ENCODE measurements at regions not wholly inside any gene's neighbourhood (a gene's known extent, or its start where the extent isn't known, plus 50 kb on each side); places are given as distances from the start of the nearest gene placed in this dataset.

GRCh38 chr1:224486801-224487583 lies 52.4 kb upstream of the WDR26 start:
- DNase-seq: no peak

- no peak for DNase-seq
These were observed 54.4 kb upstream of the WDR26 start for GRCh38 chr1:224488806-224489499.

GRCh38 chr1:224489534-224490365 lies 55.2 kb upstream of the WDR26 start:
- no peak for DNase-seq

DNA sequence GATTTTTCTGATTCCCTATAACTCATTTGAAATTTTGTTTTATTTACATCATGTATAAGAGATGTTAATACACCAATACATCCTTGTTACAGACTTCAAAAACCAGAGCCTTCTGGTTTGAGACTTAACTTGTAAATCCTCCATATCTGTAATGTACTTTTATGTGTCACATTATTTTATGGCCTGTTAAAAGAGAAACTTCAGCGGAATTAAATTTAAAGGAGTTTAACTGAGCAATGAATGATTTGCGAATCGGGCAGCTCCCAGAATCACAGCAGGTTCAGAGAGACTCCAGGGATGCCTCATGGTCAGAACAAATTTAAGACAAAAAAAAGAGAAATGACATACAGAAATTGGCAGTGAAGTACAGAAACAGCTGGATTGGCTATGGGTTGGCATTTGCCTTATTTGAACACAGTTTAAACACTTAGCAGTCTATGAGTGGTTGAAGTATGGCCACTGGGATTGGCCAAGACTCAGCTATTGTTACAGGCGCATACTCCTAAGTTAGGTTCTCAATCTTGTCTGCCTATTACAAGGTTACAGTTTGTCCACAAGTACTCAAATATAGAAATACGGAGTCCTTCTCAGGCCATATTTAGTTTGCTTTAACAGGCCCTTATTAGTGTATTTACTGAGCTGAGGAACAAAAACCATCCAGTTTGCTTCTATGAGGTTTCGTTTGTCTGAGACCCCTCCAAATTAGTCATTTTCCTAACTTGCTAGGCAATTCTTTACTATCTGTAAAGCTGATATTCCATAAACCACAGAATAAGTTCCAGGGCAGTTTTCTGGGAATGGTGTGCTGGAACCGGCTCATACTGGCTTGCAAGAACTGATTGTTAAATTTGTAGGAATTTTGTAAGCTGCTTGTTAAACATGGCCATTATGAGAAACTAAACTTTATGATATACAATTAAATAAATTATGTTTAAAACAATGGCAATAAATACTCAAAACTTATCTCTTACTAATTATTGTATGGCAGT lies 56.2 kb upstream of the WDR26 start:
- DNase-seq: no peak

DNA sequence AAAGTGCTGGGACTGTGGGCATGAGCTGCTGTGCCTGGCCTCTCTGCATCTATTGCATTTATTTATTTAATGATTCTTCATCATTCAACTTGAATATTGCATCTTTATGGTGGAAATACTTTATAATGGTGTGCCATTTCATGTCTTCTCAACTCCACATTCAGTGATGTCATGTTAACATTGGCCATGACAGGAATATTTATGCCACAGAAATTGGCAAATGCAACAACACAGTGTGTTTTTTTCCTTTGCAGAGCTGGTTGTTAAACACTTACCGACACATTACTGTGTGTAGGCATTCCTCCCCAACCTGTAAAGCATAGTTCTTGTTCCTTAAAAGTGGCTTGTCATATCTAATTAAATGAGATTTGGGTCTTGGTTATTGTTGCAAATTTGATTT lies 57.4 kb upstream of the WDR26 start:
- no peak for DNase-seq

DNA sequence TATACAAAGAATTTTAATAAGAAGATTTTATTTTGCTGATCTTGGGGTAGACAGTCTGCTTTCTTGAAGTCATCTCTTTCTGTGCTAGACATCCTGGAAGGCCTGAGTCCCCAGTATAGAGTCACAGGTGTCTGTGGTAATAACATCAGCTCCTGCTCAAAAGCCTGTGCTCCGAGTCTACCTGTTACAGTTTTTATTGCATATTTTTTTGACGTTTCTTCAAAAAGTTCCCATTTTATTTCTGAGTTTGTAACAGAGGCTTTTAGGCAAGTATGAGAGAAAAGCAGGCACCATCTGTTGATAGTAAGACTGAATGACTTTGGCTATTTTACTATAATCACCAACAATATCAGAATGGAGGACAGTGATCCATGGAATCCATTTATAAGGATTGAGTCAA lies 58.0 kb upstream of the WDR26 start:
- no peak for DNase-seq

DNA sequence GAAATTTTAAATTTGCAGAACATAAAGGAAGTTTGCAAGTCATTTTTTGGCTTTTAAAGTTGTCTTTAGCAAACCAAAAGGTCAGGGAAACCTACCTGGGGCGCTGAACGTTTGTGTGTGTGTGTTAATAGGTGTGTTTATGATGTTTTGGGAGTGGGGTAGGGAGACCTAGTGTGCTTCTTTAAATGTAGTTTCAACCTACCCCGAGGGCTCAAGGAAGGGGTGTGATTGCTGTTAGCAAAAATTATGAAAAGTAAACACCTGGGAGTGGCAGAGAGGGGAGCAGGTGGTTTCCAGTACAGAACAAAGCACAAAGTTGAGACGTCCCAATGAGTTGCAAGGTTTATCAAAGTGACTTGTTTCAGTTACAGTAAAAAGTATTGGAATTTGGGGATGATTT lies 58.7 kb upstream of the WDR26 start:
- no peak for DNase-seq

DNA sequence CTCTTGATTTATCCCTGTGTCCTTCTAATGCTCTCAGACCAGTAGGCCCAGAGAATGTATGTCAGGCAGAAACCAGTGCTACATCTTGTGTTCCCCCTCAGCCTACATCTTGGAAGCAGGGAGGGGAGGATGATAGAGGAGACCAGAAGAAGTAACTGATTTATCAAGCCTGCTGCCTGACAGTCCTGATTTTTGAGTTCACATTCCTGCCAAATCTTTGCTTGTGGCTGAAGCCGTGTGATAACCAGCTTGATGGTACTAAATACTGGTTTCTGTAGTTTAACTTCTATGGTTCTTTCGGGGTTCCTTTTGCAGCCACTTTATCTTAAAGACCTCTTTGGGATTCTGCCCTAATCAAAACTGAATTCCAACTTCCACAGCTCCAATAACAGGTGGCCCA lies 59.7 kb upstream of the WDR26 start:
- DNase-seq: no peak

DNA sequence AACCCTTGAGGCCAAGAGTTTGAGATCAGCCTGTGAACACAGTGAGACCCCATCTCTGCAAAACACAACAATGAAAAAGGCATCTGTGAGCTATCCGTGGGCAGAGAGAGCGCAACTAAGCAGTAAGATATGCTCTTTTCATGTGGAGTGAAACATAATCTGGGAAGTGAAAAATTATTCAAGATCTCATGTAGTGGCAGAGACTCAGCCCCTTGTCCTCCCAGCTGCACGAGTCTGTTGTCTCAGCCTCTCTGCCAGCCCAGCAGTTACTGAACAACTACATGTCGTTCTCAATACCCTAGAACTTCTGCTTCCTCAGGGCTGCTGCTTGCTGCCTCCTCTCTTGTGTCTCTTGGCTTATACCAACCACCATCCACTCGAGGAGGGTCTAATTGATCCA lies 61.3 kb upstream of the WDR26 start:
- peak; percentile 27 for DNase-seq

DNA sequence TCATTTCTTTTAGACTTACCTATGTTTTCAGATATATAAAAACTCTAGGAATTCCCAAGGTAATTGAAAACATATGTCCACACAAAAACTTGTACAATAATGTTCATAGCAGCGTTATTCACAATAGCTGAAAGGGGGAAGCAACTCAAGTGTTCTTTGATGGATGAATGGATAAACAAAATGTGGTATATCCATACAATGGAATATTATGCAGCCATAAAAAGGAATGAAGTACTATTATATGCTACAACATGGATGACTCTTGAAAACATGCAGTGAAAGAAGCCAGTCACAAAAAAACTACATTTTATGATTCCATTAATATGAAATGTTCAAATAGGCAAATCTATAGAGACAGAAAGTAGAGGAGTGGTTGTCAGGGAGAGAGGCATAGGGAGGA lies 62.2 kb upstream of the WDR26 start:
- DNase-seq: no peak

GRCh38 chr1:224497714-224498573 lies 63.3 kb upstream of the WDR26 start:
- peak; percentile 94 for DNase-seq

- DNase-seq: peak; percentile 84
These were observed 64.1 kb upstream of the WDR26 start for GRCh38 chr1:224498574-224499170.

DNA sequence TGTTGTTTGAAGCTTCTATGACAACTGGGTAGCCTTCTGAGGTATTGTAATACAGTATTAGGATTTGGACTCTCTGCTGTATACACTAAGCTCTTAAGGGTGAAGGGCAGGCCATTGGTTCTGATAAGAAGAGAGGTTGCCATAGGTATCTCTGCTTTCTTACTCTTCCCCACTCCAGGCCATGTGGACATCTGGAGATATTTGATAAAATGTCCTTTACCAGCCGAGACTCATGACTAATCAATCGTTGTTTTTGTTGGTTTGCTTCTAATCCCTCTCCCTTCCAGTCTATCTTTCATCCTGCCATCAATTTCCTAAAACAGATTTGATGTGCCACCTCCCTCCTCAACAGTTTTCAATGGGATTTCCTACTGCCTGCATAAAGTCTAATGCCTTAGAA lies 64.6 kb upstream of the WDR26 start:
- peak; percentile 39 for DNase-seq

DNA sequence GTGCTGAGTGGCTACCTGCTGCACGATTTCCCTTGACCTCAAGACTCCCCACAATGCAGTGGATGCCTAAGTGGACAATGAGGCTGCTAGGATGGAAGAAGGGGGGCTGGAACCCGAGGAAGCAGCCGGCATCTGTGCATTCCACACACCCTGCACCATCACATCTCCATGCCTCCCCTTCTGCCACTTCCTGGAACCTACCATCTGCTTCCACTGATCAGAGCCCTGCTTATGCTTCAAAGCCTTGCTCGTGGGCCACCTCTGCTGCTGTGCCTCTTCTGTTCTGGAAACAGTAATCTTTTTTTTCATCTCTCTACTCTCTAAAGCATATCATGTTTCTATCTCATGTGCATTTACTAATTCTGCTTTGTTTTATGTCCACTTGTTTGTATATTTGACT lies 66.2 kb upstream of the WDR26 start:
- no peak for DNase-seq

- no peak for DNase-seq
These were observed 67.2 kb upstream of the WDR26 start for GRCh38 chr1:224501836-224502235.

- no peak for DNase-seq
These were observed 68.0 kb upstream of the WDR26 start for GRCh38 chr1:224502459-224503160.

- peak; percentile 62 for DNase-seq
These were observed 68.8 kb upstream of the WDR26 start for GRCh38 chr1:224503161-224504118.

- DNase-seq: no peak
These were observed 69.9 kb upstream of the WDR26 start for GRCh38 chr1:224504297-224505041.

All from fibroblast of skin of right biceps (primary cell).